CD4-positive, CD25-positive, alpha-beta regulatory T cell (primary cell): ENCODE measurements at regions not wholly inside any gene's neighbourhood (a gene's known extent, or its start where the extent isn't known, plus 50 kb on each side); places are given as distances from the start of the nearest gene placed in this dataset.

Experiments
- ATAC-seq, 2 donors: fragments of 150-1000 bp; cut with Tn5 transposase; one replicate each; pipeline ENCODE4 v1.10.0; 2021; ENCODE audit warnings: low read depth in 2 of 2, moderate number of reproducible peaks in 2 of 2, moderate library complexity in 1 of 2
- DNase-seq, 3 donors: peaks; one replicate each; pipeline versions ENCODE4 v3.0.0 to v3.0.0-alpha.2; 2012 to 2022; ENCODE audit warnings: mixed read lengths in 1 of 3
- H3K27ac ChIP-seq: one replicate; pipeline ENCODE4 v1.7.0; 2013; ENCODE audit warnings: mild to moderate bottlenecking, low read length; ENCODE audit not compliant: insufficient read depth, poor library complexity, severe bottlenecking
- H3K27me3 ChIP-seq: one replicate; pipeline ENCODE4 v1.7.0; 2013; ENCODE audit warnings: low read length; ENCODE audit not compliant: control insufficient read depth, insufficient read depth
- H3K36me3 ChIP-seq: one replicate; pipeline ENCODE4 v1.7.0; 2013; ENCODE audit warnings: mild to moderate bottlenecking, low read length, moderate library complexity; ENCODE audit not compliant: control insufficient read depth, insufficient read depth
- H3K4me1 ChIP-seq: 2 replicates; pipeline ENCODE4 v1.7.0; 2013; ENCODE audit warnings: mild to moderate bottlenecking, low read length; ENCODE audit not compliant: insufficient read depth, control insufficient read depth, poor library complexity, severe bottlenecking
- H3K4me3 ChIP-seq: one replicate; pipeline ENCODE4 v1.7.0; 2013; ENCODE audit warnings: low read depth, mild to moderate bottlenecking, low read length, moderate library complexity
- H3K9me3 ChIP-seq, 2 experiments: 1 replicate in 1 of 2; 2 replicates in 1 of 2; pipeline ENCODE4 v1.7.0; 2013; ENCODE audit warnings: low read length in 2 of 2, mild to moderate bottlenecking in 1 of 2, moderate library complexity in 1 of 2; ENCODE audit not compliant: control insufficient read depth in 2 of 2
- H3K27ac Mint-ChIP-seq, 3 donors: one replicate each; pipeline ENCODE4 v1.8.0; 2020 to 2022; ENCODE audit warnings: mild to moderate bottlenecking in 3 of 3, mixed read lengths in 3 of 3, moderate library complexity in 2 of 3
- H3K27me3 Mint-ChIP-seq: one replicate; pipeline ENCODE4 v1.8.0; 2022; ENCODE audit warnings: mild to moderate bottlenecking, mixed read lengths
- H3K36me3 Mint-ChIP-seq: one replicate; pipeline ENCODE4 v1.8.0; 2020; ENCODE audit warnings: mixed read lengths
- H3K4me1 Mint-ChIP-seq, 4 donors: one replicate each; pipeline ENCODE4 v1.8.0; 2020 to 2022; ENCODE audit warnings: mixed read lengths in 4 of 4, mild to moderate bottlenecking in 1 of 4
- H3K4me3 Mint-ChIP-seq, 4 donors: one replicate each; pipeline ENCODE4 v1.8.0; 2020 to 2022; ENCODE audit warnings: mild to moderate bottlenecking in 4 of 4, mixed read lengths in 4 of 4, moderate library complexity in 3 of 4
- H3K9me3 Mint-ChIP-seq, 7 donors: one replicate each; pipeline ENCODE4 v1.8.0; 2020 to 2022; ENCODE audit warnings: mixed read lengths in 7 of 7, mild to moderate bottlenecking in 3 of 7, moderate library complexity in 2 of 7

DNA sequence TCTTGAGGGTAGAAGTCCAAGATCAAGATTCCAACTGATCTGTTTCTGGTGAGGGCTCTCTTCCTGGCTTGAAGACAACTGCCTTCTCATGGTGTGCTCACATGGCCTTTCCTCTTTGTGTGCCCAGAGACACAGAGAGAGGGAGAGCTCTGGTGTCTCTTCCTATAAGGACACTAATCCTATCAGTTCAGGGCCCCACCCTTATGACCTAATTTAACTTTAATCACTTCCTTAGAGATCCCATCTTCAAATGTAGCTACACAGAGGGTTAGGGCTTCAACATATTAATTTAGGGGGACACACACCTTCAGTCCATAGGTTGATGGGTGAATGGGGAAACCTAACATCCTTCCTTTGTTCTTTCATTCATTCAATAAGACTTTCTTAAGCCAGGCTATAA is 144.6 kb downstream of the MN1 start:
- Mint-ChIP-seq H3K4me1 (no peaks in the 10 kb centered on the region), H3K27me3 (peaks cover 4% of the 10 kb centered on the region), H3K27ac (no peak overlapping the region), H3K4me3 (no peak overlapping the region), H3K36me3 (no peaks in the 10 kb centered on the region), H3K9me3 (peaks cover 0 to 21% (median 1%) of the 10 kb centered on the region in 7 donors)
- Histone ChIP-seq H3K4me3 (no peak overlapping the region), H3K36me3 (no peaks in the 10 kb centered on the region), H3K27me3 (no peaks in the 10 kb centered on the region), H3K27ac (no peak overlapping the region), H3K9me3 (no peaks in the 10 kb centered on the region), H3K4me1 (no peaks in the 10 kb centered on the region)
- ATAC-seq (no peak), DNase-seq (no peak)

DNA sequence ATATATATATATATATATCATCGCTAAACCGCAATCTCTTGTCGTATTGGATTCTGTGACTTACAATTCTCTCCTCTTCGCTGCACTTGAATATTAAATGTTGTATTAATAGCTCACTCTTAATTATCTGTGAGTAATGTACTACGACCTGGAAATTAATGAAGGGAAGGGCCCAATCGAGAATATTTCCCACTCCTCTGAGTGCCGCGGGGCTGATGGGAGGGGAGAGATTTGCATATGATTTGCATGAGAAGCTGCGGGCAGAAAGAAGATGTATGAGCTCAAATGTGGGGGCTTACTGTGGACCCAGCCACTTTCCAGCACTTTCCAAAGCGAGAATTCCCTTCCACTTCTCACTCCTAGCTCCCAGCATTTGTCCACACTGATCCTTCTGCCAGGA is 141.2 kb downstream of the MN1 start:
- Mint-ChIP-seq H3K27ac (no peak overlapping the region), H3K4me3 (no peak overlapping the region), H3K27me3 (peaks cover 4% of the 10 kb centered on the region), H3K4me1 (no peaks in the 10 kb centered on the region), H3K9me3 (peaks cover 0 to 17% (median 0%) of the 10 kb centered on the region in 7 donors), H3K36me3 (no peaks in the 10 kb centered on the region)
- Histone ChIP-seq H3K9me3 (no peaks in the 10 kb centered on the region), H3K27me3 (no peaks in the 10 kb centered on the region), H3K4me3 (no peak overlapping the region), H3K27ac (no peak overlapping the region), H3K36me3 (no peaks in the 10 kb centered on the region), H3K4me1 (no peaks in the 10 kb centered on the region)
- ATAC-seq (no peak), DNase-seq (no peak)

DNA sequence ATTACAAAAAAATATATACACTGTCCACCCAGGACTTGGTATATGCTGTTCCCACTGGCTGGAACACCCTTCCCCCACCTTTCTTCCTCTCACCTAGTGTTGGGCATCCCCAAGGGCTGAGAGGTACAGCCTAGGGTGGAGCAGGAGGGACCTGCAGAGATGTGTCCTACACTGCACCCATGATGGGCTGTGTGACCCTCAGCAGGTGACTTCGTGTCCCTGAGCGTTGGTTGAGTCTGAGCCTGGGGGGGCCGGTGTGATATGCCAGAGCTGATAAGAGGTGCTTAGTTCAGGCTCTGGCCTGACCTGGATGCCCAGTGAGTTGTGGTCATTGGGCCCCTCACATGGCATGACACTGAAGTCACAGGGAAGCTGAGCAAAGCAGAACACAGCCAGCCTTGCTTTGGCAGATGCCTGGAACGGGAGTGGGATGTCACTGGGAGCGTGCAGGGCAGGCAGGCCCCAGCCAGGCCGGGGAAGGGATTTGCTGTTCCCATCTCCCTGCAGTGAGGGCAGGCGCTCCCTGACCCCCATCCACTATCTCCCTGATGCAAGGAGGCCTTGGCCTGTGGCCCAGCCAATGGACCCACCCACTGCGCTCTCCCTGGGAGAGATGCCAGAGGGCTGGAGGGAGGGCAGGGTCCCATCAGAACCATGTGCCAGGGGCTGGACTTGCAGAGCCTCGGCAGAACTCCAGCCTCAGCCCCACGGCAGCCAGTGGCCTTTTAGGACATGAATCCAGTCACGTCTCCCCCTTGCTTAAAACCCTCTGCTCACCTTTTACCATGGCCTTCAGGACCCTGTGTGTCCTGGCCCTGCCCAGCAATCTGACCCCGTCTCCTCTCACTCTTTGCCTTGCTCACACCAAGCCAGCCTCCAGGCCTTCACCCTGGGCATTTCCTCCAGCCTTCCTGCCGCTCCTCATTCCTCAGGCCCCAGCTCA is 138.9 kb downstream of the MN1 start:
- H3K9me3 ChIP-seq: peaks cover 0 to 3% of the 10 kb centered on the region in 2 experiments
- Mint-ChIP-seq H3K27ac (no peak overlapping the region), H3K36me3 (no peaks in the 10 kb centered on the region), H3K9me3 (peaks cover 0 to 6% (median 2%) of the 10 kb centered on the region in 7 donors), H3K4me1 (no peaks in the 10 kb centered on the region), H3K27me3 (peaks cover 4% of the 10 kb centered on the region), H3K4me3 (no peak overlapping the region)
- no peaks in the 10 kb centered on the region for H3K27me3 ChIP-seq
- DNase-seq (no peak), ATAC-seq (no peak)
- no peaks in the 10 kb centered on the region for H3K36me3 ChIP-seq
- no peaks in the 10 kb centered on the region for H3K4me1 ChIP-seq
- H3K27ac ChIP-seq: no peak overlapping the region
- no peak overlapping the region for H3K4me3 ChIP-seq

DNA sequence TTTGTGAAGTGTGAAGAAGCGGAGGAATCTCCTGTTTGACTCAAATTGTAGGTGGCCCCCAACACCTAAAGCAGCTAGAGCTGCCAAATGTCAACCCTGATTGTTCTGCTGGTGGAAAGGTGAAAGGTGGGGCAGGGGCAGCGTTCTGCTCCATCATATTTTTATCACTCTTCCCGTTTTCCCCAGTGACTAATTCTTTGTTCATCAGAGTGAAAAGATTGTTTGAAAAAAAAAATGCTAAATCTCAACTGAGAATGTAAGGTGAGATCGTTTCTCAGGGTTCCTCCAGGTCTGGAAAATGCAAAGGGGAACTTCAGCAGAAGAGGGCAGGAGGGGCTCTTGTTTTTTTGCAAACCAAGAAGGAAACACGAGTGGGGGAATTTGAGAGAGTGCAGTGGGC is 137.7 kb downstream of the MN1 start:
- no peaks in the 10 kb centered on the region for H3K4me1 ChIP-seq
- peaks cover 9% of the 10 kb centered on the region for H3K27me3 Mint-ChIP-seq
- no peak overlapping the region for H3K4me3 Mint-ChIP-seq
- H3K4me3 ChIP-seq: no peak overlapping the region
- H3K9me3 Mint-ChIP-seq: peaks cover 0 to 6% (median 2%) of the 10 kb centered on the region in 7 donors
- H3K9me3 ChIP-seq: peaks cover 0 to 3% of the 10 kb centered on the region in 2 experiments
- no peaks in the 10 kb centered on the region for H3K36me3 Mint-ChIP-seq
- ATAC-seq (no peak), DNase-seq (no peak)
- no peak overlapping the region for H3K27ac ChIP-seq
- H3K27me3 ChIP-seq: no peaks in the 10 kb centered on the region
- no peak overlapping the region for H3K27ac Mint-ChIP-seq
- H3K4me1 Mint-ChIP-seq: no peaks in the 10 kb centered on the region
- H3K36me3 ChIP-seq: no peaks in the 10 kb centered on the region

DNA sequence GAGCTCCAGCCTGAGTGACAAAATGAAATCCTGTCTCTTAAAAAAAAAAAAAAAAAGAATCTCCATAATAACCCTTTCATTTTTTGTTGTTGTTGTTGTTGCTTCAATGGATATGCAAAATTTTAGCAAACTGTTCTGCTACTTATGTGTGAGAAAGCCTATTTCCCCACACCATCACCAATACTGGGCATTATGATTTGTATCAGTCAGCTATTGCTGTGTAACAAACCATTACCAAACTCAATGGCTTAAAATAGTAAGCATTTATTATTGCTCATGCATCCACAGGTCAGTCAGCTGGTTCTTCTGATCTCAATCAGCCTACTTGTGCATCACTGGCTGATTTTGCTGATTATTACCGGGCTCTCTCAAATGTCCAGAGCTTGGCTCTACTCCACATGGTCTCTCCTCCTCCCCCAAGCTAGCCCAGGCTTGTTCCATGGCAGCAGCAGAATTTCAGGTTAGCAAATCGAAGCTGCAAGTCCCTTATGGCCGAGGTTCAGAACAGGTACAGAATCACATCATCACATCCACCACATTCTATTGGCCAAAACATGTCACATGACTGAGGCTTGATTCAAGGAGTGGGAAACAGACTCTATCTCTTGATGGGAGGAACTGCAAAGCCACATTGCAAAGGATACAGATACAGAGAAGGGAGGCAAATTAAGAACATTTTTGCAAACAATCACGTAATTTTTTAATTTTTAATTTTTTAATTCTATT is 135.1 kb downstream of the MN1 start:
- Mint-ChIP-seq H3K4me3 (no peak overlapping the region), H3K27ac (no peak overlapping the region), H3K27me3 (peaks cover 15% of the 10 kb centered on the region), H3K4me1 (peaks cover 0 to 1% (median 0%) of the 10 kb centered on the region in 4 donors), H3K36me3 (no peaks in the 10 kb centered on the region), H3K9me3 (peaks cover 0 to 6% (median 2%) of the 10 kb centered on the region in 7 donors)
- H3K27ac ChIP-seq: no peak overlapping the region
- no peaks in the 10 kb centered on the region for H3K27me3 ChIP-seq
- ATAC-seq (no peak), DNase-seq (no peak)
- H3K4me1 ChIP-seq: no peaks in the 10 kb centered on the region
- H3K9me3 ChIP-seq: peaks cover 0 to 3% of the 10 kb centered on the region in 2 experiments
- no peak overlapping the region for H3K4me3 ChIP-seq
- no peaks in the 10 kb centered on the region for H3K36me3 ChIP-seq

DNA sequence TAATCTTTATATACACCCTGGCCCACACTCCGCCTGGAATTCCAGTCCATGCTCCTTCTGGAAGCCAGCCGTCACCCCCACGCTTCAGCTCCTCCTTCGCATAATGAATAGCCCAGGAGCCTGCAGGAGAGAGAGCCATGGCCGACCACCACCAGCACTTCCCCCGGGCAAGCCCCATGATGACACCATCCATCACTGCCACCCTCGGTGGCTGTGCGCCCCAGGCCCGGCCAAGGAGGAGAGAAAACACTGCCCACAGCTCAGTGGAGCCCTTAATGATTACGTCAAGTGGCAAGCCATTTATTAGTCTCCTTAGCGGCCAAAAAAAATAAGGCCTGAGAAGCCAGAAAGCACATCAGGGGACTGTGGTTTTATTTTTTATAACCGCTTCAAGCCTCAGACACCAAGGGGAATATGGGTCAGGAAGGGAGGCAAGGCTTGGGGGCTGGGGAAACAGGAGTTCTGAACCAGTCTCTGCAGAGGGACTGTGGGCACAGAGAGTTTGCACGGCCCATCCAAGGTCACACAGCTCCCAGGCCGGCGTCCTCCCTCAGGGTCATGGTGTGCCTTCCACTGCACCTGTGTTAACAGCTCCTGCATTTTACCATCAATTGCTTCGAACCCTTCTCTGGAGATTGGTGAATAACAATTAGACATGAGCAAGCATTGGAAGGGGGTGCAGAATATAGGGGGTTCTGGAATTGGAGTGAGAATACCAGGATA is 134.3 kb downstream of the MN1 start:
- H3K9me3 ChIP-seq: peaks cover 0 to 3% of the 10 kb centered on the region in 2 experiments
- no peak for ATAC-seq
- H3K27ac Mint-ChIP-seq: no peak overlapping the region
- no peaks in the 10 kb centered on the region for H3K27me3 ChIP-seq
- no peak overlapping the region for H3K27ac ChIP-seq
- no peaks in the 10 kb centered on the region for H3K36me3 Mint-ChIP-seq
- H3K27me3 Mint-ChIP-seq: peaks cover 15% of the 10 kb centered on the region
- H3K9me3 Mint-ChIP-seq: peaks cover 0 to 6% (median 2%) of the 10 kb centered on the region in 7 donors
- no peak overlapping the region for H3K4me3 Mint-ChIP-seq
- H3K4me1 ChIP-seq: no peaks in the 10 kb centered on the region
- H3K36me3 ChIP-seq: no peaks in the 10 kb centered on the region
- peaks cover 0 to 1% (median 0%) of the 10 kb centered on the region in 4 donors for H3K4me1 Mint-ChIP-seq
- H3K4me3 ChIP-seq: no peak overlapping the region
- no peak for DNase-seq
